NCI-H1092 treated with DMSO at 0.1 percent for 48 hours (cell line): ENCODE measurements at regions not wholly inside any gene's neighbourhood (a gene's known extent, or its start where the extent isn't known, plus 50 kb on each side); places are given as distances from the start of the nearest gene placed in this dataset.
"Not testable (repeated sequence)": the region's sequence is repeated elsewhere in the genome, so short reads cannot be mapped to it uniquely, and the experiment has no call there.

Source experiments
- DNase-seq: peaks from one replicate; lab custom pipeline; 2025; lab: John Stamatoyannopoulos, UW

GRCh38 chr7:97928844-97929243, 56.6 kb upstream of the ASNS start:
- not testable (repeated sequence) for DNase-seq

DNA sequence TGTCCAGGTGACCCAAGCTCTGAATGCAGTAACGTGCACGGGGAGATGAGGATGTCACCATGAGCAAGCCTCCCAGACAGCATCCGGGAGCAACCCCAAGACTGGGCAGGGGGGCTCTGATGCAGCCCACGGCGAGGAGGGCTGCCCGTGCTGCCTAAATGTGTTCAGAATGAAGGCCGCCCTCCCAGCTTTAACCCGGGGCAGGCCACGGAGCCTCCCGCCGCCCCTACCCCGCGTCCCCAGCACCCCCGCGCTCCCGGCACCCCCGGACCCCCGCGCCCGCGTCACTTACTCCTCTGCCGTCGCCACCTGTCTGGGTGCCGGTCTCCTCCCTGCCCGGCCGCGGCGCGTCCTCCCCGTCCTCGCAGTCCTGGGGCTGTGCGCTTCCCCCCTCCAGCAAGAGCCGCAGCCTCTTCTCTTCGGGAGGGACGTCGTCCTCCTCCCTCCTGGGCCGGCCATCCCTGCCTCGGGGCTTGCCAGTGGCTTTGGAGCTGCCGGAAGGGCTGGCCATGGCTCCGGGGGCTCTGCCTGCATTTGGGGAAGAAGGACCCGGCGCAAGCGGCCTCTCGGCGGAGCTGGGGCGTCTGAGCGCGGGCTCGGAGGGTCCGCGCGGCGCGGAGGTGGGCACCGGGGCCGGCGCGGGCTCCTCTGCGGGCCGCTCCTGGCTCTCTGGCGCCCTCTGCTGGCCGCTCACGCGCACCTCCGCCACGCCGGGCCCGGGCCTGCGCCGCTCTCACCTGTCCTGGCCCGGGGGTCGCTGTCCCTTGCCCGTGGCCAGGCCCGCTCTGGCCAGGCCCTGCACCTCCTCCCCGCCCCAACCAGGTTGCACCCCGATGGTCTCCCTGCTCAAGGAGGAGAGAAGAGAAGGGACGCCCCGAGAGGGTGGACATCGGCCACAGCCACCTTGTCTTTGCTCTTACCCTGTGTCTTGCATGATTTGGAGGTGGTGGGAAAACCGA, 55.9 kb upstream of the ASNS start:
- DNase-seq, result peak; percentile 73
